ENCODE measurements at regions not wholly inside any gene's neighbourhood (a gene's known extent, or its start where the extent isn't known, plus 50 kb on each side); places are given as distances from the start of the nearest gene placed in this dataset.

GRCh38 chr3:4898454-4899313 is 80.6 kb upstream of the BHLHE40 start (continued):
- TF ChIP-seq ATF3 (IDR thresholded peaks at IDR 0.05), result peak; percentile 96
- peak; percentile 49 for TF ChIP-seq ATF3 (CRISPR knock-in tag; conservative IDR thresholded peaks at IDR 0.05)
- TF ChIP-seq HMBOX1 (IDR thresholded peaks at IDR 0.05), result no peak
- TF ChIP-seq, protein P1, sequence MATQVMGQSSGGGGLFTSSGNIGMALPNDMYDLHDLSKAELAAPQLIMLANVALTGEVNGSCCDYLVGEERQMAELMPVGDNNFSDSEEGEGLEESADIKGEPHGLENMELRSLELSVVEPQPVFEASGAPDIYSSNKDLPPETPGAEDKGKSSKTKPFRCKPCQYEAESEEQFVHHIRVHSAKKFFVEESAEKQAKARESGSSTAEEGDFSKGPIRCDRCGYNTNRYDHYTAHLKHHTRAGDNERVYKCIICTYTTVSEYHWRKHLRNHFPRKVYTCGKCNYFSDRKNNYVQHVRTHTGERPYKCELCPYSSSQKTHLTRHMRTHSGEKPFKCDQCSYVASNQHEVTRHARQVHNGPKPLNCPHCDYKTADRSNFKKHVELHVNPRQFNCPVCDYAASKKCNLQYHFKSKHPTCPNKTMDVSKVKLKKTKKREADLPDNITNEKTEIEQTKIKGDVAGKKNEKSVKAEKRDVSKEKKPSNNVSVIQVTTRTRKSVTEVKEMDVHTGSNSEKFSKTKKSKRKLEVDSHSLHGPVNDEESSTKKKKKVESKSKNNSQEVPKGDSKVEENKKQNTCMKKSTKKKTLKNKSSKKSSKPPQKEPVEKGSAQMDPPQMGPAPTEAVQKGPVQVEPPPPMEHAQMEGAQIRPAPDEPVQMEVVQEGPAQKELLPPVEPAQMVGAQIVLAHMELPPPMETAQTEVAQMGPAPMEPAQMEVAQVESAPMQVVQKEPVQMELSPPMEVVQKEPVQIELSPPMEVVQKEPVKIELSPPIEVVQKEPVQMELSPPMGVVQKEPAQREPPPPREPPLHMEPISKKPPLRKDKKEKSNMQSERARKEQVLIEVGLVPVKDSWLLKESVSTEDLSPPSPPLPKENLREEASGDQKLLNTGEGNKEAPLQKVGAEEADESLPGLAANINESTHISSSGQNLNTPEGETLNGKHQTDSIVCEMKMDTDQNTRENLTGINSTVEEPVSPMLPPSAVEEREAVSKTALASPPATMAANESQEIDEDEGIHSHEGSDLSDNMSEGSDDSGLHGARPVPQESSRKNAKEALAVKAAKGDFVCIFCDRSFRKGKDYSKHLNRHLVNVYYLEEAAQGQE (IDR thresholded peaks at IDR 0.05; ENCODE audit: borderline replicate concordance), result peak; percentile 27; the same call in 1 of the 2 replicates
- TF ChIP-seq, protein P1 (CRISPR knock-in tag; IDR thresholded peaks at IDR 0.05; ENCODE audit: low read depth), result no peak
- 0 out of 2 replicates have a peak, but pooled peaks have one; percentile 8 for TF ChIP-seq CBFA2T2 (conservative IDR thresholded peaks at IDR 0.05)
- no peak for TF ChIP-seq NR3C1 (CRISPR knock-in tag; IDR thresholded peaks at IDR 0.05)
- no peak for TF ChIP-seq ZNF778 (CRISPR knock-in tag; IDR thresholded peaks at IDR 0.05)
- TF ChIP-seq U2AF2 (optimal IDR thresholded peaks at IDR 0.05; ENCODE audit: low read depth, low read length), result no peak
- TF ChIP-seq SRF (CRISPR knock-in tag; IDR thresholded peaks at IDR 0.05), result no peak
- no peak for TF ChIP-seq PHTF2 (CRISPR knock-in tag; IDR thresholded peaks at IDR 0.05)
- TF ChIP-seq KLF10 (CRISPR knock-in tag; IDR thresholded peaks at IDR 0.05), result no peak
- no peak for TF ChIP-seq HLTF (IDR thresholded peaks at IDR 0.05)
- 0 out of 2 replicates have a peak, but pooled peaks have one; percentile 38 for TF ChIP-seq MEF2D (tag; conservative IDR thresholded peaks at IDR 0.05; ENCODE audit: low read depth)
- TF ChIP-seq, protein P2, sequence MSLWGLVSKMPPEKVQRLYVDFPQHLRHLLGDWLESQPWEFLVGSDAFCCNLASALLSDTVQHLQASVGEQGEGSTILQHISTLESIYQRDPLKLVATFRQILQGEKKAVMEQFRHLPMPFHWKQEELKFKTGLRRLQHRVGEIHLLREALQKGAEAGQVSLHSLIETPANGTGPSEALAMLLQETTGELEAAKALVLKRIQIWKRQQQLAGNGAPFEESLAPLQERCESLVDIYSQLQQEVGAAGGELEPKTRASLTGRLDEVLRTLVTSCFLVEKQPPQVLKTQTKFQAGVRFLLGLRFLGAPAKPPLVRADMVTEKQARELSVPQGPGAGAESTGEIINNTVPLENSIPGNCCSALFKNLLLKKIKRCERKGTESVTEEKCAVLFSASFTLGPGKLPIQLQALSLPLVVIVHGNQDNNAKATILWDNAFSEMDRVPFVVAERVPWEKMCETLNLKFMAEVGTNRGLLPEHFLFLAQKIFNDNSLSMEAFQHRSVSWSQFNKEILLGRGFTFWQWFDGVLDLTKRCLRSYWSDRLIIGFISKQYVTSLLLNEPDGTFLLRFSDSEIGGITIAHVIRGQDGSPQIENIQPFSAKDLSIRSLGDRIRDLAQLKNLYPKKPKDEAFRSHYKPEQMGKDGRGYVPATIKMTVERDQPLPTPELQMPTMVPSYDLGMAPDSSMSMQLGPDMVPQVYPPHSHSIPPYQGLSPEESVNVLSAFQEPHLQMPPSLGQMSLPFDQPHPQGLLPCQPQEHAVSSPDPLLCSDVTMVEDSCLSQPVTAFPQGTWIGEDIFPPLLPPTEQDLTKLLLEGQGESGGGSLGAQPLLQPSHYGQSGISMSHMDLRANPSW (CRISPR knock-in tag; IDR thresholded peaks at IDR 0.05), result no peak
- no peak for TF ChIP-seq ZFPM2 (CRISPR knock-in tag; IDR thresholded peaks at IDR 0.05)
